Mesothelial cell of epicardium (in vitro differentiated cells): ENCODE measurements at regions not wholly inside any gene's neighbourhood (a gene's known extent, or its start where the extent isn't known, plus 50 kb on each side); places are given as distances from the start of the nearest gene placed in this dataset.

Experiments used
- DNase-seq, 2 experiments: peaks; one replicate each; pipeline ENCODE4 v3.0.0; 2021; ENCODE audit warnings: low spot score in 2 of 2; ENCODE audit not compliant: unreplicated experiment in 2 of 2
- H3K27ac Mint-ChIP-seq: 2 replicates; pipeline ENCODE4 v1.8.0; 2021; ENCODE audit warnings: mixed read lengths
- H3K27me3 Mint-ChIP-seq: 2 replicates; pipeline ENCODE4 v1.8.0; 2021; ENCODE audit warnings: low read depth, mixed read lengths
- H3K36me3 Mint-ChIP-seq: 2 replicates; pipeline ENCODE4 v1.8.0; 2021; ENCODE audit warnings: mixed read lengths
- H3K4me1 Mint-ChIP-seq: 2 replicates; pipeline ENCODE4 v1.8.0; 2021; ENCODE audit warnings: mixed read lengths
- H3K4me3 Mint-ChIP-seq: 2 replicates; pipeline ENCODE4 v1.8.0; 2021; ENCODE audit warnings: mild to moderate bottlenecking, moderate library complexity, mixed read lengths
- H3K9me3 Mint-ChIP-seq: 2 replicates; pipeline ENCODE4 v1.8.0; 2021; ENCODE audit warnings: mixed read lengths
- CTCF ChIP-seq: fragments of 200-600 bp; sonication (generic); IDR thresholded peaks from one replicate; pipeline ENCODE4 v1.5.0; 2021; ENCODE audit warnings: antibody characterized with exemption; ENCODE audit not compliant: unreplicated experiment

DNA sequence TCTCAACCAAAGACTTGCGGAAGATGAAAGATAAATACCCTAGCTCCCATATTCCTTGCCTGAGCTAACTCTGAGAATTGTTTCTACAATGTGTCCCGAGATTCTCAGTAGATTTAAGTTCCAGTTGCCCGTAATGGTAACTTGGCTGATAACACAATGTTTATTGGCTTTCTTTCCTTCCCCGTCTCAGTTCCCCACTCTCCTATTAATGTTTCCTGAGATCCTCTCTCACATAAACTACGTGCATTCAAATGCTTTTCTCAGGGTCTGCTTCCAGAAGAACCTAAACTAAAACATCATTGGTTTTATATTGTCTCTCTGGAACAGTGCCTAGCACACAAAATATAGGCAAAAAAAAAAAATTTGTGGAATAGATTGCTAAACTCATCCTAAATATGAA, 794.2 kb upstream of the ADGRL2 start:
- H3K4me3 Mint-ChIP-seq = no peak overlapping the region
- TF ChIP-seq CTCF = no peak
- no peak overlapping the region for H3K27ac Mint-ChIP-seq
- no peak for DNase-seq
- H3K9me3 Mint-ChIP-seq = peaks cover 18% of the 10 kb centered on the region
- H3K36me3 Mint-ChIP-seq = no peaks in the 10 kb centered on the region
- H3K27me3 Mint-ChIP-seq = no peaks in the 10 kb centered on the region
- peaks cover 3% of the 10 kb centered on the region for H3K4me1 Mint-ChIP-seq

DNA sequence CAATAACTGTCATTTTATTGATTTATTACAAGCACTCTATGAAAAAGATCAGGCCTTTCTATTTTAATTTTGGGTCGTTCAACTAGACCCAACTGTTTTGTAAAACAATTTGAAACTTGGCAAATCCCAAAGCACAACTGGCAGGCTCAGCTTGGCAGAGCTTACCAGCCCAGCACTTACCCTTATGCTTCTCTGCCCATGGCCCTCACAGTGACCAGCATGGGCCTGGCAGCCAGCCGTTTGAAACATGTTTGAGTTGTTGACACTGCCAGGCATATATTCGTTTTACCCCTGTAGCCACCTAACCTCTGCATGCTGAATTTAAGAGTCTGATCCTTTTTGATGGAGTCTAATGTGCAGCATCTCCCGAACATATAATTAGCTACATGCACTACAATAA, 796.7 kb upstream of the ADGRL2 start:
- Mint-ChIP-seq H3K27ac (no peak overlapping the region), H3K9me3 (peaks cover 25% of the 10 kb centered on the region), H3K27me3 (no peaks in the 10 kb centered on the region), H3K4me3 (no peak overlapping the region), H3K36me3 (peaks cover 3% of the 10 kb centered on the region), H3K4me1 (peaks cover 3% of the 10 kb centered on the region)
- DNase-seq = no peak
- no peak for TF ChIP-seq CTCF

DNA sequence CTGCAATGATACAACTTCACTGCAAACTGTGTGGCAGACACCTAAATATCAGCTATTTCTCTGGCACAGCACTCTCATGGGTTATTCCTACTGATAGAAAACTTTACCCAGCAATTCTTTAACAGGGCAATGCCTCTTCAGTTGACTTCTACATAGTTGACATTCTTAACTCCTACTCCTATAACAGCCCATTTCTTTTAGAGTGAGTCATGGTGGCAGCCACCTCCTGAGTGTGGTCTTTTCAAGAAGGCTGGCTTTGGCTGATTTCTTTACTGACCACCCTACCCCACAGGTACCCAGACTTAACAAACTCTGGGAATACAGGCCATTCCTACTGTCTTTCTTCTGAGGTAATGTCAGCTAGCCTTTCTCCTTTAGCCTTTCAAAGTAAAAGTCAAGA, 805.8 kb upstream of the ADGRL2 start:
- no peak for TF ChIP-seq CTCF
- H3K4me1 Mint-ChIP-seq = no peaks in the 10 kb centered on the region
- H3K27ac Mint-ChIP-seq = no peak overlapping the region
- no peaks in the 10 kb centered on the region for H3K27me3 Mint-ChIP-seq
- no peak for DNase-seq
- no peaks in the 10 kb centered on the region for H3K9me3 Mint-ChIP-seq
- H3K36me3 Mint-ChIP-seq = no peaks in the 10 kb centered on the region
- no peak overlapping the region for H3K4me3 Mint-ChIP-seq

GRCh38 chr1:80994038-80994437, 806.7 kb upstream of the ADGRL2 start:
- no peak for DNase-seq
- Mint-ChIP-seq H3K4me1 (peaks cover 8% of the 10 kb centered on the region), H3K4me3 (no peak overlapping the region), H3K9me3 (no peaks in the 10 kb centered on the region), H3K27me3 (no peaks in the 10 kb centered on the region), H3K27ac (no peak overlapping the region), H3K36me3 (no peaks in the 10 kb centered on the region)
- no peak for TF ChIP-seq CTCF

GRCh38 chr1:80993154-80993980, 807.4 kb upstream of the ADGRL2 start:
- H3K27ac Mint-ChIP-seq = no peak overlapping the region
- no peak for TF ChIP-seq CTCF
- H3K9me3 Mint-ChIP-seq = no peaks in the 10 kb centered on the region
- peaks cover 11% of the 10 kb centered on the region for H3K4me1 Mint-ChIP-seq
- no peak for DNase-seq
- H3K27me3 Mint-ChIP-seq = no peaks in the 10 kb centered on the region
- no peak overlapping the region for H3K4me3 Mint-ChIP-seq
- H3K36me3 Mint-ChIP-seq = no peaks in the 10 kb centered on the region
